Adipose tissue (tissue), 3 donors: ENCODE measurements at regions not wholly inside any gene's neighbourhood (a gene's known extent, or its start where the extent isn't known, plus 50 kb on each side); places are given as distances from the start of the nearest gene placed in this dataset.

Experiments
- H3K27ac ChIP-seq: one replicate; pipeline ENCODE4 v1.5.1; 2013; ENCODE audit warnings: low read depth, low read length
- WGBS, 3 donors: extraction: QIAGEN DNeasy Blood & Tissue Kit; methylation state at CpG; one replicate each; pipeline ENCODE4 v1.1.7; 2013; 5-methylcytosine and 5-hydroxymethylcytosine counted together
- donor health status: healthy with polysubstance abuse.
- donor health status: Bipolar disorder and iron deficiency.
- donor health status: healthy.

DNA sequence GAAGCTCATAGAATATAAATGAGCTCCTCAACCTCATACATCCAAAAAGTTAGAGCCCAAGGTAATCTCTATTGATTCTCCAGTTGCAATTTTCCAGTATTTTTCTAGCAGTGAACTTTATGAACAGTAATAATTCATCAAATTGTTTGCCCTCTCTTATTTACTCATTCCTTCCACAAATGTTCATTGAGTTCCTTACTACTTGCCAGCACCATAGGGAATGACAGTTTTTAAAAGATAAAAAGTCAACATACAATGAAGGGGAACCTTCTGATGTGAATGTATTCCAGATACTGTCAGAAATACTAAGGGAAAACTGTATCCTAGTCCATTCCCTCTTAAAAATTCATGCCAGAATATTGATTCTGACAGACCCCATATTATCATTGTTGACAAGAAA lies 277.0 kb upstream of the C1orf87 start:
- no peak overlapping the region for H3K27ac ChIP-seq

DNA sequence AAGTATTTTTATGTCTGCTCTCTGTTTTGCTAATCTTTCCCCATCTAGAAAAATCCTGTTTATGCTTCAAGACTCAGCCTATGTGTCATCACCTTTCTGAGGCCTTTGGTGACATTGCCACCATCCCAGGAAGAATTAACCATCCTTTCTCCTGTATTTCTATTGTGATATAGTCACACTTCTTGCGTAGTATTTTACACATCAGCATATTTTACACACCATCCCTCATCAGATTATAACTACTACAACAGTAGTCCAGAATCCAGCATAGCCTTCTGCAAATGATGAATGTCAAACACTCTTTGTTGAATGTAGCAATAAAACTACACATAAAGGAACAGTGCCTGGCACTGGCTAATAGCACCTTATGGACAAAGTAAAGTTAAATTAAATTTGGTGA lies 275.3 kb upstream of the C1orf87 start:
- 88 to 90% (median 89%) methylated on average over 1 of the region's 1 CpG for WGBS, 3 donors
- H3K27ac ChIP-seq, result no peak overlapping the region

DNA sequence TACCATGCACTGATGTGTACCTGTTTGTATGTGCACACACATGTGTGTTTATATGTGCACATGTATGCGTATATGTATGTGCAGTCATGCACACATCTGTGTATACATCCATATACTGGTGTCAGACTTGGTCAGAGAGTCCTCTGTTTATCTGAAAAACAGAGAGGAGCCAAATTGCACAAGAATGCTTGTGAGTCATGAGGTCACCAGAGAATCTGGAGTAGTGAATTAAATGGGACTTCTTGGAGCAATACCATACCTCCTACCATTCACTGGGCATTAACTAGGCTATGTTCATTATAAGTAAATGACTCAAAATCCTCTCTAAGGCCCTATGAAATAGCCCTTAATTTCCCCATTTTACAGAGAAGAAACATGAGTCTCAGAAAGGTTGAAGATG lies 272.1 kb upstream of the C1orf87 start:
- no peak overlapping the region for H3K27ac ChIP-seq
- WGBS, 3 donors, result 92 to 97% (median 92%) methylated on average over 1 of the region's 1 CpG

DNA sequence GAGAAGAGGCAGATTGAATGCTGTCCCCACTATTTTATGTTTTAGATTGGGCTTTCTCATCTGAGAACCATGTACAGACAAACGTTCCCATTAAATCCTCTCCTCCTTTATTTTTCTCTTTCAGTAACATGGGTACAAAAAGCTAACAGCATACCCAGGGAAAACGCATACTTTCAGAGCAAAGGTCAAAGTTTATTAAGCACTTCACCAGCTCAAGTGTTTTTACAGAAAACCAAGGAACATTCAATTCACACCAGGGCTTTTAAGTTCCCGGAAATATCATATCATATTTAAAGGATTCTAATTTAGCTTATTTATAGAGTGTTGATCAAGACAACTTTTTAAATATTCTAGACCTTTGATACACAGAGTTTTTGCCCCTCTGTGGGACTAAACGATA lies 271.5 kb upstream of the C1orf87 start:
- 67 to 76% (median 72%) methylated on average over 4 of the region's 4 CpGs for WGBS, 3 donors
- H3K27ac ChIP-seq, result no peak overlapping the region

DNA sequence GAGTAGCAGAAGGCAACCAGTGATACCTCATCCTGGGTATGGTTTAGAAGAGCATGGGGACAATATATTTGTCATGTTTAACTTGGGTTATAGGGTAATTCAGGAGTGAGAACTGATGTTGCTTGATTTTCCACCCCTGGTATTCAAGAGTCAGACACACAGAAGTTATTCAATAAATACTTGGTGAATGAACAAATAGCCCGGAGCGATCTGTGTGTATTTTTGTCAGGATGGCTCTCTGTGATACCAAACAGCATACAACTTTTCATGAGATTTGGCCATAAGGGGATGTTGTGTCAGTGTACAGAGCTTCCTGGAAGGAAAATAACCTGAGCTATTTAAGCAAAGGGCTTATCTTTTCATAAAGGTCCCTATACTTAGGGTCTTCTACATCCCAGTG lies 270.2 kb upstream of the C1orf87 start:
- 68 to 97% (median 93%) methylated on average over 2 of the region's 2 CpGs for WGBS, 3 donors

DNA sequence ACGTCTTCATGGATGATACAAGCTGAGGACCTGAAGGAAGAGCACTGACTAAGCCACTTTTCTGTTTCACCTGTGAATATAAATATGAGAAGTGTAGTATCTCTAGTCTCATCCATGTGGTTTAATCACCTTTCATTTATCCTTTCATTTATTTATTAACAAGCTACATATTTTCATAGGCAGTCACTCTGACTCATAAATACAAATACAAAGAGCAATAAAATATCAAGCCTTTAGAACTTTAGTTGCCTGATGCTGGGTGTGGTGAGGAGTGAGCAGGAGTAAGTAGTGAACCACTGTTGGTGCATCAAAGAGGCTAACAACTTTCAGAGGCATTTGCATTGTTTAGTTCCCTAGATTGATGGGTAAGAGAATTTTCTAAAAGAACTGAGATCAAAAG lies 269.0 kb upstream of the C1orf87 start:
- no peak overlapping the region for H3K27ac ChIP-seq
- WGBS, 3 donors, result 82 to 94% (median 84%) methylated on average over 1 of the region's 1 CpG

More for the DNA sequence above, 270.2 kb upstream of the C1orf87 start:
- no peak overlapping the region for H3K27ac ChIP-seq

DNA sequence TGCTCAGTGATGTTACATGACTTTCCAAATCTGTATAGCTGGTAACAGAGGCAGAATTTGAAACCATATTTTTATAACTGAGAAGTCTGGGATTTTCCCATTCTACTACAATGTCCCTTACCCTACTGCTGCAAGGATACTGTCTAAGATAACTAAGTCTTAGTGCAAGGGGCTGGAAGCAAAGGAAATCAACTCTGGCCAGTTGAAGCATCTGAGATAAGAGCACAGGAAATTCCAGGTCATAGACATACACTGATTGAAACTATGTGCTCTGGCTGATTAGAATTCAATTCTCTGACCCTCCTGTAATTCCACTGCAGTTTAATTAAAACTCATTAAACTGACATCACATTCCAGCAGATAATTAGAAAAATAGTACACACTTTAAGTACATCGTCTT lies 267.7 kb upstream of the C1orf87 start:
- WGBS, 3 donors, result 69 to 81% (median 81%) methylated on average over 1 of the region's 1 CpG

DNA sequence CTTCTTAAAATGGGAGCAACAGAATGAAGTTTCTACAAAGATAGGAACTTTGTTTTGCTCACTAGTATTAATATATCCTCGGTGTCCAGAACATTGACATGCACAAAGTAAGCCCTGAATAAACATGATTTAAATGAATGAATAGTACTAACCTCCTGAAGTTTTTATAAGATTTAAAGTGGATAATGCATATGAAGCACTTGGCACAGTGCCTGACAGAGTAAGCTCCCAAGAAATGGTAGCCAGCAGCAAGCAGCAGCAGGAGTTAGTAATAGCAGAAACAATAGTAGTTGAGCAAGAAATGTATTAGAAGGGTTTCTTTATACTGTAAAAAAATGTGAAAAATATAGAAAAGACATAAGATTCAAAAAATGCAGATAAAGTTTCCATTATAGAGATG lies 258.1 kb upstream of the C1orf87 start:
- no peak overlapping the region for H3K27ac ChIP-seq
- WGBS, 3 donors, result 86 to 91% (median 87%) methylated on average over 1 of the region's 1 CpG

More for the DNA sequence above, 267.7 kb upstream of the C1orf87 start:
- no peak overlapping the region for H3K27ac ChIP-seq

DNA sequence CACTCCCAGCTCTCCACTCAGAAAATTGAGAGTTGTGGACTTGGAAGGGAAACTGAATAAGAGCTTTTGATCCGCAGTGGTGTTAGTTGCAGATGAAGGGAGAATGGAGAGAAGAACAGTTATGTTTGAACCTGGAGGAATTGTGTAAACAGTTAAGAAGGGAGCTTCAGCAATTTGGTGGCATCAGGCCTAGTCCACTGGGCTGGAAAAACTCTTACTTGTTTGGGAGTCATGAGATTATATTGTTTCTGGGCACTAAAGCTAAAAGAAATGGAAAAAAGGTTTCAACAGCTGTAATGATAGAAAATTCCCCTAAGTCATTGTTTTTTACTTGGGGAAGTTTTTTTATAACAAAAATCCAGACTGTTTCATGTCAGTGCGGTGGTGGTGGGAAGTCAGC lies 256.1 kb upstream of the C1orf87 start:
- no peak overlapping the region for H3K27ac ChIP-seq
- 85 to 93% (median 85%) methylated on average over 2 of the region's 2 CpGs for WGBS, 3 donors

DNA sequence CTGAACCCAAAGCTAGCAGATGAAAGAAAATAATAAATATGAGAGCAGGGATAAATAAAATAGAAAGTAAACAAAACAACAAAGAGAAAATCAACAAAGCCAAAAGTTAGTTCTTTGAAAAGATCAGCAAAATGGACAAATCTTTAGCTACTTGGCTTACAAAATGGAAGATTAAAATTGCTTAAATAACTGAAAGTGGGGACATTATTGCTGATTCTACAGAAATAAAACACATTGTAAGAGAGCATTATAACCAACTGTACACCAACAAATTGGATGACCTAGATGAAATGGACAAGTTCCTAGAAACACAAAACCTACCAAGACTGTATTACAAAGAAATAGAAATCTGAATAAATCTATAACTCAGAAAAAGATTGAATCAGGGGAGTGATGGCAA lies 238.3 kb upstream of the C1orf87 start:
- H3K27ac ChIP-seq, result no peak overlapping the region

DNA sequence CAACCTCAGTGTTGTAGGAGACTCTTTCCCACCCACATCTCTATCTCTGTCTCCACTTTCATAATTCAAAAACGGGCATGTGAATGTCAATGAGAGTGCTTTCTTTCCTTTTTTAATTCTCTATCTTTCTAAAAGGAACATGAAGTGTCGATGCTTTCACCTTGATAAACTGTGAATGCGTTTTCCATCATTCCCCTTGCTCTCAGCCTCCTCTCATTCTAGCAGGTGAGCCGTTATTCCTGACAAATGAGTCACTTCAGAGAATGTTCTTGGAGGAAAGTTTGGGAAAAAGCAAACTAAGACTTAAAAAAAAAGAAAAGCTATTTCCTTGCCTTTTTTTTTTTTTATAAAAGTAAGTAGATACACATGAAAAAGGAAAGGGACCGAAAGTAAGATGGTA lies 226.0 kb upstream of the C1orf87 start:
- no peak overlapping the region for H3K27ac ChIP-seq
- 75 to 90% (median 83%) methylated on average over 5 of the region's 5 CpGs for WGBS, 3 donors

DNA sequence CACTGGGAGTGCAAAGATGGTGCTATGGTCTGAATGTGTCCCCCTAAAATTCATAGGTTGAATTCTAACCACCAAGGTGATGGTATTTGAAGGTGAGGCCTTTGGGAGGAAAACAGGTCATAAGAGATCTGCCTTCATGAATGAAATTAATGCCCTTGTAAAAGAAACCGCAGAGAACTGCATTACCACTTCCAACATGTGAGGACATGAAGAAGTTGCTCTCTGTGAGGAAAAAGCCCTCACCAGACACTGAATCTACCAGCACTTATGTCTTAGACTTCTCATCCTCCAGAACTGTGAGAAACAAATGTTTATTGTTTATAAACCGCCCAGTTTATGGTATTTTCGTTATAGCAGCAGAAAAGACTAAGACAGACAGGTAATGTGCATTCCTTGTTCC lies 224.7 kb upstream of the C1orf87 start:
- 87 to 92% (median 89%) methylated on average over 3 of the region's 3 CpGs for WGBS, 3 donors
- no peak overlapping the region for H3K27ac ChIP-seq

DNA sequence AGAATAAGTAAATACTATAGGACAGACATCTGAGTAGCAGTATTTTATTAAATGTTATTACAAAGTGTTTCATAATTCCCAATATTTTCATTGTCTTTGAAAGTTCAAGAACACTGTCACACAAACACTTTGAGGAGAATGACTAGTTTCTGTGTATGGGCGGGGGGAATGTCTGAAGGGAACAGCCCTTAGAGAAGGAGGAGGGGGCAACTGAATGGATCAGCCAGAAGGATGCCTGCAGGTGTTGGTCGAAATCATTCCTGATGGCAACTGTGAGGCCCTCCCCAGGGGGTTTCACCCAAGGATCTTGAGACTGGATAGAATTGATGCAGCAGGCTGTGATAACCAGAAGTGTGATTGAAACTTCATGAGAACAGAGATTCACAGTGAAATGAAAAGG lies 223.2 kb upstream of the C1orf87 start:
- 70 to 85% (median 72%) methylated on average over 2 of the region's 2 CpGs for WGBS, 3 donors
- H3K27ac ChIP-seq, result no peak overlapping the region

DNA sequence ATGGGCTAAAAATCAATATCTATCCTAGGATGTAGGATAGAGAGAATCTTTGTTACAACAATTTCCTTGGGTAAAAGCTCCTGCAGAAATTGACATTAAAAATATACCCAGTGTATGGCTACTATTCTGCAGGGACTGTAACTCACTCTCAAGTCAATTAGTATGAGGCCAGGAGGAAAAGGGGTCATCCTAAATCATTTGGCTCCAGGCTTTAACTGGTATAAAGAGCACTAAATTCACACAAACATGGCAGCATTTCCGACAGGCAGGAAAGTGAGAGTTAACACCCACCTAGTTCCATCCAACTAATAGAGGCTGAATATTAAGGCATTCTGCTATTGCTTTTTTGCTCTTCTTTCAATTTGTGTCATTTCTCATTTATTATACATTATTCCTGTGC lies 218.6 kb upstream of the C1orf87 start:
- no peak overlapping the region for H3K27ac ChIP-seq
- WGBS, 3 donors, result 77 to 93% (median 83%) methylated on average over 1 of the region's 1 CpG

DNA sequence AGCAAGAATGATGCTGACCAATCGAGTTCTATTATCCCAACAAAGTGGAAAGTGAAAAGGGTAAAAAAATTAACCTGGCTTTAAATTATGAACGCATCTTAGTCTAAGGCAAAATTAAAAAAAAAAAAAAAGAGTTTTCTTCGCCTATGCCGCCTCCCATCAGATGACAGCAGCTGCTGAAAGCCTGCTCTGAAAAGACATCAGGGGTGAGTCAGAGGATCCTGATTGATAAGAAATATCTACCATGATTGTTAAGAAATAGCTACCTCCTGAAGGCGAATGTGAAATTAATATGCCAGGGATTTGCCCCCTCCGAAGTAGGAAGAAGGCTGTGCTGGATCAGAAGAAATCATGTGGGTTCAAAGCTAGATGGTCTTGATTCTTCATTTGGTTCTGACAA lies 216.8 kb upstream of the C1orf87 start:
- 89 to 95% (median 93%) methylated on average over 6 of the region's 6 CpGs for WGBS, 3 donors
- H3K27ac ChIP-seq, result no peak overlapping the region

DNA sequence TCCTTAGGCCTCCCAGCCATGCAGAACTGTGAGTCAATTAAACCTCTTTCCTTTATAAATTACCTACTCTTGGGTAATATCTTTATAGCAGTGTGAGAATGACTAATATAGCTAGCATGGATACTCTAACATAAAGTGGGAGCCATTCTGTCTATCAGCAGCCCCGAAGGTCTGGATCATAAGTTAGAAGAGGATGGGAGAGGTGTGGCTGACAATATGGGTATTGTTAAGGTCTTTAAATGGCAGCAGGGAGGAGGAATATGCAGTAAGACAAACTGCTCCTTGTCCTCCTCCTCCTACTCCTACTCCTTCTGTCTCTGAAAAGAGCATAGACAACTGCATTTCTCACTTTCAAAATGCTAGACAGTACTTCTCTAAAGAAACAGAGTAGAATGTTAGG lies 214.0 kb upstream of the C1orf87 start:
- 87 to 91% (median 87%) methylated on average over 1 of the region's 1 CpG for WGBS, 3 donors
- no peak overlapping the region for H3K27ac ChIP-seq

DNA sequence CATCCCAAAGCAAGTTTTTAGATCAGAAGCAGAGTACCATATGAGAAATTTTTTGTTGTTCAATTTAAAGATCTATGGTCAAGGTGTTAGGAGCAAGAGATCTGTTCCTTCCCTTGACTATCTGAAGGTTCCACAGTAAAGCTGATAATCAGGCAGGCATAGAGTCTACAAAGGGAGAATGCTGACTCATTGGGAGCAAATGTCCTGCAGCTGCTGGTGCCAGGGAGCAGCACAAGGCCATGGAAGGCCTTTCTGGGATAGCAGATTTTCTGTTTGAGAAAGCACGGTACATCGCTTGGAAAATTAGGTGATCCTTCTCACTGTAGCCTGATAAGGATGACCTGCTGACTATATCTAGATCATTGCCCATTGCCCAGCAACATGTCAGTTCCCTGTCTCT lies 210.1 kb upstream of the C1orf87 start:
- no peak overlapping the region for H3K27ac ChIP-seq
- 81 to 93% (median 92%) methylated on average over 2 of the region's 2 CpGs for WGBS, 3 donors

DNA sequence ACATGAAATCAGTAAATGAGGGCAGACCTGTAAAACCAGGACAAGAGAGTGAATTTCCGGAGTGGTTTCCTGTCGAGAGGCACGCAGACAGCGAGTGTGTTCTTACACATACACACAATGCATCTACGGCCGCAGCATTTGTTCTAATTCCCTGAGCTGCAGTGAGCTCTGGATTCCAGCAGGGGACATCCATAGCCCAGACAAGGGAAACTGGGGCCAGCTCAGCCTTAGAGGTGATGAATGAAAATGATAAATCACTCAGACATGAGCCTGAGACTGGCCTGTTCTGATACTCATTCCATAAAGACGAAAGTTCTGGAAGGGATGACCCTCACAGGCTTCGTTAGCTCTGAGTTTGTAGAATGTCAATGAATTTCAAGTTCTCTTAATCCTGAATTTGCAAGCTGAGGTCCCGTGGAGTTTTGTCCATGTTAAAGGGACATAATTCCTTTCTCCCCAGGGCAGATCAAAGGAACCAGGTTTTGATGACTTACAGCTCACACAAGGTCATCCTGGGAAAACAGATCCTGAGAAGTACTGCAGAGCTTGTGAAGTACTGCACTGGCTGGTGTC lies 207.9 kb upstream of the C1orf87 start:
- WGBS, 3 donors, result 15 to 22% (median 22%) methylated on average over 9 of the region's 9 CpGs

DNA sequence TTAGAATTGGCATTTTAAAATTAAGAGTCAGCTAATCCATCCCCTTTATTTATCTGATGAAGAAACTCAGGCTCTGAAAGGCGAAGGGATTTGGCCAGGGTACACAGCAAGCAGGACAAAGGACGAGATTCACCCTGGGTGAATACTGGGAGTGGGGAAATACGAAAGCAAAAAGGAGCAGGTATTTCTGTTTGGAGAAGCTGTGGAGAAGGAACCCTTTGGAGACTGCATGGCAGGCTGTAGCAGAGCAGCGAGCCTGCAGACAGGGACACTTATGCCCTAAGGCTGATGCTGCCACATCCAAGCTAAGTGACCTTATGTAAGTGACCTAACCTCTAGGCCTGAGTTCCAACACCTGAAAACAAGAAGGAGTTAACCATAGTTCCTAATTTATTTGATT lies 207.2 kb upstream of the C1orf87 start:
- 69 to 82% (median 81%) methylated on average over 4 of the region's 4 CpGs for WGBS, 3 donors
- no peak overlapping the region for H3K27ac ChIP-seq

More for the DNA sequence above, 207.9 kb upstream of the C1orf87 start:
- no peak overlapping the region for H3K27ac ChIP-seq

DNA sequence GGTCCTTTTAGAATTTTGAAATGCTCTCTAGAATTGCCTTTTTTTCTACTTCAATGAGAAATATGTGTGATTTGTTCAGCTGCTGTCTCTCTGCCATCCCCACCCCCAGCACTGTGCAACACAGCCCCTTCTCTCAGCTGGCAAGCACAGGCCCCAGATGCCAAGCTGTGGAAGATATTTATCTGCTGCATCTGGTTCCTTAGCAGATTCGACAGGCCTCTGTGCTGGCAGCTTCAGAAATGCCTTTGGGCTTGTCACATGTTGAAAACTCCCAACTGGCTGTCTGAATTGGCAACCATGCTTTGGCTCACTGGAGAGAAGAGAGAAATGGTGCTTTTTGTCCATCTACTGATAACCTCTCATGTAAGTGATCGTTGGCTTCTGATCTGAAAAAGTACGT lies 206.7 kb upstream of the C1orf87 start:
- WGBS, 3 donors, result 32 to 35% (median 32%) methylated on average over 3 of the region's 3 CpGs
- no peak overlapping the region for H3K27ac ChIP-seq

DNA sequence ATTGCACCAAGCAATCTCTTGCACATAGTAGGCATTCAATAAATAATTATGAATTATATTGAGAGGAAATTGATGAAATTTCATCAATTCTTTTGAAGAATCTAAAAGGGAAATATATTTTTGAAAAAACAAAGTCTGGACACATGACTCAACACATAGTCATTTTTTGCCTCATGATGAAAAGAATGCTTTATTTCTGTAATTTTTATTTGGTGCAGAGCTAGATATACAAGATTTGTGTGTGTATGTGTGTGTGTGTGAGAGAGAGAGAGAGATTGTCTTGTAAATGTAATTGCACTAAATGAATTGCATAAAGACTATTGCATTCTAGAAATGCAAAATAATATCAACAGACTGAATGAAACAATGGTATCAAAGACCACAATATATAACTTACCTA lies 206.2 kb upstream of the C1orf87 start:
- no peak overlapping the region for H3K27ac ChIP-seq
